Muscle of leg (tissue), 3 donors: ENCODE measurements at regions not wholly inside any gene's neighbourhood (a gene's known extent, or its start where the extent isn't known, plus 50 kb on each side); places are given as distances from the start of the nearest gene placed in this dataset.
"Not testable (repeated sequence)": the region's sequence is repeated elsewhere in the genome, so short reads cannot be mapped to it uniquely, and the experiment has no call there.

Experiments used
- DNase-seq: peaks from one replicate; pipeline ENCODE4 v3.0.0; 2013
- H3K27ac ChIP-seq: one replicate; pipeline ENCODE4 v1.5.1; 2013; ENCODE audit warnings: mild to moderate bottlenecking, low read length, control low read depth
- H3K27me3 ChIP-seq: one replicate; pipeline ENCODE4 v1.6.1; 2013; ENCODE audit warnings: low read length; ENCODE audit not compliant: control insufficient read depth, insufficient read depth
- H3K36me3 ChIP-seq: one replicate; pipeline ENCODE4 v1.6.1; 2013; ENCODE audit warnings: low read length; ENCODE audit not compliant: control insufficient read depth, insufficient read depth
- H3K4me1 ChIP-seq: one replicate; pipeline ENCODE4 v1.6.1; 2013; ENCODE audit warnings: low read length; ENCODE audit not compliant: control insufficient read depth, insufficient read depth
- H3K4me3 ChIP-seq: one replicate; pipeline ENCODE4 v1.5.1; 2013; ENCODE audit warnings: low read length, control low read depth
- H3K9me3 ChIP-seq: replicated peaks from 2 replicates; pipeline ENCODE4 v1.6.1; 2013; ENCODE audit warnings: low read depth, low read length; ENCODE audit not compliant: control insufficient read depth
- WGBS: methylation state at CpG from one replicate; pipeline ENCODE4 v1.1.5; 2013; ENCODE audit warnings: missing lambda C conversion rate; ENCODE audit not compliant: insufficient coverage; 5-methylcytosine and 5-hydroxymethylcytosine counted together

DNA sequence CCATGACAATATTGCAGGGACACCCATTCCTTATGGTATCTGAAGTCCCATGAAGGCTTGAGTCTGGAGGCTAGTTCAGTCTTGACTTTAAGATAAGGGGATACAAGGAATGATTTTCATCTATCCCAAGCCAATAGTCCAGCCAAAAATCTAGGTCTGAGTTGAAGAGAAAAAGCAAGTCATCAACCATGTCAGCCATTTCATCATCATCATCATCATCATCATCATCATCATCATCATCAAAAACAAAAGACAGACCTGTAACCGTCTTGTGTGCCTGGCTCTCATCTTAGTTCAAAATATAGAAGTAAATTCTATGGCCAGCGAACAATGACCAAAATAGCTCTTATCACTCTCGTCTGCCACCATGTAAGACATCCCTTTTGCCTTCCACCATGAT lies 59.5 kb upstream of the FAM90A26 start:
- WGBS, result no CpG with 5 or more reads among the region's 3 CpGs
- H3K27ac ChIP-seq, H3K4me3 ChIP-seq, H3K4me1 ChIP-seq, DNase-seq, H3K27me3 ChIP-seq, H3K36me3 ChIP-seq, H3K9me3 ChIP-seq: not testable (repeated sequence)

DNA sequence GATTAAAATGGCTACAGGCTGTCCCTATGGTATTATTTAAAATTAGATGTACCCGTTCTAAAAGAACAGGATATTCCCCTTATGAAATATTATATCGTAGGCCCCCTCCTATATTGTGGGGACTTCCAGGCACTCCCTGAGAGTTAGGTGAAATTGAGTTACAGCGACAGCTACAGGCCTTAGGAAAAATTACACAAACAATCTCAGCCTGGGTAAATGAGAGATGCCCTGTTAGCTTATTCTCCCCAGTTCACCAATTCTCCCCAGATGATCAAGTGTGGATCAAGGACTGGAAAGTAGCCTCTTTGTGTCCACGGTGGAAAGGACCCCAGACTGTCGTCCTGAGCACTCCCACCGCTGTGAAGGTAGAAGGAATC lies 67.1 kb upstream of the FAM90A26 start:
- no CpG with 5 or more reads among the region's 6 CpGs for WGBS

DNA sequence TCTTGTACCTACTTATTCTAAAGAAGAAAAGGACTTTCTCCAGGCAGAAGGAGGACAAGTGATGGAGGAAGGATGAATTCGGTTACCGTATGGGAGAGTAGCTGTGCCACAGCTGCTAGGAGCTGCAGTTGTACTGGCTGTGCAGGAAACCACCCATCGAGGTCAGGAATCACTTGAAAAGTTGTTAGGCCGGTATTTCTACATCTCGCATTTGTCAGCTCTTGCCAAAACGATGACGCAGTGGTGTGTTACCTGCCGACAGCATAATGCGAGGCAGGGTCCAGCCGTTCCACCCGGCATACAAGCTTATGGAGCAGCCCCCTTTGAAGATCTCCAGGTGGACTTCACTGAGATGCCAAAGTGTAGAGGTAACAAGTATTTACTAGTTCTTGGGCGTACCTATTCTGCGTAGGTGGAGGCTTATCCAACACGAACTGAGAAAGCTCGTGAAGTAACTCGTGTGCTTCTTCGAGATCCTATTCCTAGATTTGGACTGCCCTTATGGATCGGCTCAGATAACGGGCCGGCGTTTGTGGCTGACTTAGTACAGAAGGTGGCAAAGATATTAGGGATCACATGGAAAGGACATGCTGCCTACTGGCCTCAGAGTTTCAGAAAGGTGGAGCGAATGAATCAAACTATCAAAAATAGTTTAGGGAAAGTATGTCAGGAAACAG lies 67.6 kb upstream of the FAM90A26 start:
- not testable (repeated sequence) for H3K4me1 ChIP-seq, H3K9me3 ChIP-seq, H3K27ac ChIP-seq, H3K36me3 ChIP-seq, DNase-seq, H3K4me3 ChIP-seq, H3K27me3 ChIP-seq
- WGBS, result 63% methylated on average over 5 of the region's 22 CpGs

More for the DNA sequence above, 67.1 kb upstream of the FAM90A26 start:
- H3K9me3 ChIP-seq, H3K36me3 ChIP-seq, DNase-seq, H3K4me1 ChIP-seq, H3K27ac ChIP-seq, H3K4me3 ChIP-seq, H3K27me3 ChIP-seq: not testable (repeated sequence)

DNA sequence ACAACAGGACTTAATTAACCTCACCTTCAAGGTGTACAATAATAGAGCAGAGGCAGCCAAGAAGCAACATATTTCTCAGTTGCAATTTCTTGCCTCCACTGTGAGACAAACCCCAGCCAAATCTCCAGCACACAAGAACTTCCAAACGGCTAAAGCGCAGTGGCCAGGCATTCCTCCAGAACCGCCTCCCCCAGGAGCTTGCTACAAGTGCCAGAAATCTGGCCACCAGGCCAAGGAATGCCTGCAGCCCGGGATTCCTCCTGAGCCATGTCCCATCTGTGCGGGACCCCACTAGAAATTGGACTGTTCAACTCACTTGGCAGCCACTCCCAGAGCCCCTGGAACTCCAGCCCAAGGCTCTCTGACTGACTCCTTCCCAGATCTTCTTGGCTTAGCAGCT lies 73.9 kb upstream of the FAM90A26 start:
- H3K27me3 ChIP-seq, H3K4me3 ChIP-seq, H3K9me3 ChIP-seq, H3K27ac ChIP-seq, DNase-seq, H3K36me3 ChIP-seq, H3K4me1 ChIP-seq: not testable (repeated sequence)
- WGBS, result 30% methylated on average over 2 of the region's 5 CpGs

DNA sequence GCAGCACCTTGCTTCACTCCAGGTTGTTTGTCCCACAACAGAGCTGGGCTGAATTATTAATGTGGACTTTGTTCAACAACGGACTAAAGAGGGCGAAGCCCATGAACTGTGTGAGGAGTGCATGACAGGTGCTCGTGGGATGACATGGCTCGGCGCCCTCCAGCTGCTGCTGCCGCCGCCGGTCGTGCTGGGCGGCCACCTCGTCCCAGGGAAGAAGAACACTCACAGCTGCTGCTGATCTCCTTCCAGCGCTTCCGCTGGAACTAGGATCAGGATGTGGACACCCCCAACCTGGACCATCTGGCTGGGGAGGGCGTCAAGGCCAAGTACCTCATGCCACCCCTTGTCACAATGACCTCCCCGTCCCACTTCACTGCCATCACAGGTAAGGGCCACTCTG lies 91.4 kb upstream of the FAM90A26 start:
- peak; percentile 59 for DNase-seq
- not testable (repeated sequence) for H3K9me3 ChIP-seq, H3K36me3 ChIP-seq, H3K4me3 ChIP-seq, H3K27ac ChIP-seq, H3K4me1 ChIP-seq, H3K27me3 ChIP-seq
- WGBS, result 74% methylated on average over 11 of the region's 15 CpGs

DNA sequence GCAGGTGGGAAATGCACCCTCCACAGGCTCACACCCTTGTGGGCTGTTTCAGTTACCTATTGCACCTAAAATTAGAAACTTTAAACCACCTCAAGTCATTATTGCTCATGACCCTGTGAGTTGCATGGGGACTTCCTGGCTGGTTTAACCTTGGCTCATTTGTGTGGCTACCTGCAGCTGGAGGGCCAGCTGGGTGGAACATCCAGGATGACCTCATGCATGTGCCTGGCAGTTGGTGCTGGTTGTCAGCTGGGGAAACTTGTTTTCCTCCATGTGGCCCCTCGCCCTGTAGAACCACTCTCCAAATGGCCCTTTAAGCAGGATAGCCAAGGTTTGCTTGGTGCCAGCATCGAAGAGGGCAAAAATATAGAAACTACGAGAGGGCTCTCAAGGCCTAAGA lies 93.2 kb upstream of the FAM90A26 start:
- not testable (repeated sequence) for H3K27me3 ChIP-seq, H3K4me1 ChIP-seq, H3K36me3 ChIP-seq, H3K27ac ChIP-seq, H3K9me3 ChIP-seq, H3K4me3 ChIP-seq
- peak; percentile 10 for DNase-seq
- no CpG with 5 or more reads among the region's 3 CpGs for WGBS

DNA sequence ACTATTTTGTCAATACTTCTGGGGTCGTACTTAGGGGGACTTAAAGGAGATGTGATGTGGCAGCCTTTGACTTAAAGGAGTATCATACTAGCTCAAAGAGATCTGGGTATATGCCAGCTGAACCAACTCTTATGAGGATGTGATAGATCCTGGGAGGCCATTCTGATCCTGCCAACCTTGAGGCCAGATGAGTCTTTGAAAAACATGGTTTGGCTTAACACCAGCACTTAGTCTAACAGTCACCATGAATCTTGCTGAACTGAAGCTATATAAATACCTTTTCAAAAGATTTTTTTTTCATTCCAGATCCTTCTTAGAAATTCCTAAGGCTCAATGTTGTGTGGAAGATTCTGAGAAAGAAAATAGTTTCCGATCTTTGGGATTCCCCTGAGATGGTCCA lies 93.7 kb upstream of the FAM90A26 start:
- no CpG with 5 or more reads among the region's 2 CpGs for WGBS
- H3K9me3 ChIP-seq, DNase-seq: not testable (repeated sequence)

DNA sequence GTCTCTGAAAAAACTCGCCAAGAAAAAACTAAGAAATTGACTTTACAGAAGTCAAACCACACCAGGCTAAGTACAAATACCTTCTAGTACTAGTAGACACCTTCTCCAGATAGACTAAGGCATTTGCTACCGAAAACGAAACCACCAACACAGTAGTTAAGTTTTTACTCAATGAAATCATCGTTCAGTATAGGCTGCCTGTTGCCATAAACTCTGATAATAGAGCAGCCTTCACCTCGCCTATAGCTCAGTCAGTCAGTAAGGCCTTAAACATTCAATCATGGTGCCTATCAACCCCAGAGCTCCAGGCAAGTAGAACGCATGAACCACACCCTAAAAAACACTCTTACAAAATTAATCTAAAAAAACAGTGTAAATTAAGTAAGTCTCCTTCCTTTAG lies 96.8 kb upstream of the FAM90A26 start:
- not testable (repeated sequence) for H3K4me1 ChIP-seq, H3K27ac ChIP-seq, H3K9me3 ChIP-seq, H3K36me3 ChIP-seq, H3K4me3 ChIP-seq, DNase-seq, H3K27me3 ChIP-seq
- WGBS, result 90% methylated on average over 3 of the region's 6 CpGs

More for the DNA sequence above, 93.7 kb upstream of the FAM90A26 start:
- not testable (repeated sequence) for H3K4me3 ChIP-seq, H3K27me3 ChIP-seq, H3K27ac ChIP-seq, H3K4me1 ChIP-seq, H3K36me3 ChIP-seq

DNA sequence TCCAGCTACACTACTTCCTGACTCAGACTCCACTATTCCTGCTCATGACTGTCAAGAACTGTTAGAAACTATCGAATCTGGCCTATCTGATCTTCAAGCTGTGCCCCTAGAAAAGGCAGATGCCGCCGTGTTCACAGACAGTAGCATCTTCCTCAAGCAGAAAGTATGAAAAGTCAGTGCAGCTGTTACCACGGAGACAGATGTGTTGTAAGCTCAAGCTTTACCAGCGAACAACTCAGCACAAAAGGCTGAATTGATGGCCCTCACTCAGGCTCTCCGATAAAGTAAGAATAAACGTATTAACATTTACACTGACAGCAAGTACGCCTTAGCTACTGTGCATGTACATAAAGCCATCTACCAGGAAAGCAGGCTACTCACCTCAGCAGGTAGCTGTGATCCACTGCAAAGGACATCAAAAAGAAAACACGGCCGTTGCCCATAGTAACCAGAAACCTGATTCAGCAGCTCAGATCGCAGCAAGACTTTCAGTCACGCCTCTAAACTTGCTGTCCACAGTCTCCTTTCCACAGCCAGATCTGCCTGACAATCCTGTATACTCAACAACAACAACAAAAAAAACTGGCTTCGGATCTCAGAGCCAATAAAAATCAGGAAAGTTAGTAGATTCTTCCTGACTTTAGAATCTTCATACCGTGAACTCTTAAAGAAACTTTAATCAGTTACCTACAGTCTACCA lies 97.5 kb upstream of the FAM90A26 start:
- H3K36me3 ChIP-seq, H3K27me3 ChIP-seq, H3K4me3 ChIP-seq, H3K9me3 ChIP-seq, H3K4me1 ChIP-seq, H3K27ac ChIP-seq: not testable (repeated sequence)
- DNase-seq, result peak; percentile 18
- WGBS, result 32% methylated on average over 5 of the region's 14 CpGs

DNA sequence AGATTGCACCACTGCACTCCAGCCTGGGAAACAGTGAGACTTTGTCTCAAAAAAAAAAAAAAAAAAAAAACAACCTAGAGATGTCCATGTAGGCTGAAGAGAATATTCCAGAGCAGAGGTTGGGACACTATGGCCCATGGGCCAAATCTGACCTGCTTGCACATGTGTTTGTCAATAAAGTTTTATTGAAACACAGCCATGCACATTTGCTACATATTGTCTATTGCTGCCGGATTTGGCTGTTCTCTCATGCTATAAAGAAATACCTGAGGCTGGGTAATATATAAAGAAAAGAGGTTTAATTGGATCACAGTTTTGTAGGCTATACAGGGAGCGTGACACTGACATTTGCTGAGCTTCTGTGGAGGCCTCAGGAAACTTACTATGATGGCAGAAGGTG lies 102.3 kb upstream of the FAM90A26 start:
- not testable (repeated sequence) for H3K4me3 ChIP-seq, H3K27me3 ChIP-seq, H3K27ac ChIP-seq, H3K4me1 ChIP-seq, H3K36me3 ChIP-seq, H3K9me3 ChIP-seq, DNase-seq
- WGBS, result no CpG with 5 or more reads among the region's 2 CpGs

DNA sequence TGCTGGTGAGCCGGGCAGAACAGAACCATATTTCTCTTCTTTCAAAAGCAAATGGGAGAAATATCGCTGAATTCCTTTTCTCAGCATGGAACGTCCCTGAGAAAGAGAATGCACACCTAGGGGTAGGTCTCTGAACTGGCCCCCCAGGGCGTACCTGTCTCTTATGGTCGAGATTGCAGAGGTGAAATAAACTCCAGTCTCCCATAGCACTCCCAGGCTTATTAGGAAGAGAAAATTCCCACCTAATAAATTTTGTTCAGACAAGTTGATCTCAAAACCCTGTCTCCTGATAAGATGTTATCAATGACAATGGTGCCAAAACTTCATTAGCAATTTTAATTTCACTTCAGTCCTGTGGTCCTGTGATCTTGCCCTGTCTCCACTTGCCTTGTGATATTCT lies 106.6 kb upstream of the FAM90A26 start:
- not testable (repeated sequence) for H3K9me3 ChIP-seq, H3K4me3 ChIP-seq, H3K36me3 ChIP-seq, DNase-seq, H3K27ac ChIP-seq, H3K4me1 ChIP-seq, H3K27me3 ChIP-seq
- no CpG with 5 or more reads among the region's 5 CpGs for WGBS
